Neutrophil (primary cell): ENCODE measurements at regions not wholly inside any gene's neighbourhood (a gene's known extent, or its start where the extent isn't known, plus 50 kb on each side); places are given as distances from the start of the nearest gene placed in this dataset.

Source experiments
- H3K27ac ChIP-seq: fragments of 200-600 bp; sonication (generic); 2 replicates; pipeline ENCODE4 v1.5.1; 2016; ENCODE audit warnings: mild to moderate bottlenecking, moderate library complexity
- H3K27me3 ChIP-seq: fragments of 200-600 bp; sonication (generic); 2 replicates; pipeline ENCODE4 v1.6.0; 2016; ENCODE audit warnings: mild to moderate bottlenecking
- H3K36me3 ChIP-seq: fragments of 200-600 bp; sonication (generic); 2 replicates; pipeline ENCODE4 v1.5.1; 2017
- H3K4me1 ChIP-seq, 2 experiments: fragments of 200-600 bp in 1 of 2; sonication (generic) in 1 of 2; 1 replicate in 1 of 2; 2 replicates in 1 of 2; pipeline versions ENCODE4 v1.5.1 to v1.6.1; 2013 to 2016; ENCODE audit warnings: low read depth in 1 of 2, low read length in 1 of 2, mild to moderate bottlenecking in 1 of 2, moderate library complexity in 1 of 2; ENCODE audit not compliant: control insufficient read depth in 1 of 2, insufficient read depth in 1 of 2
- H3K4me3 ChIP-seq, 2 experiments: fragments of 200-600 bp in 1 of 2; sonication (generic) in 1 of 2; 1 replicate in 1 of 2; 2 replicates in 1 of 2; pipeline ENCODE4 v1.5.1; 2013 to 2016; ENCODE audit warnings: low read depth in 1 of 2, low read length in 1 of 2, mild to moderate bottlenecking in 1 of 2, moderate library complexity in 1 of 2
- H3K9me3 ChIP-seq: fragments of 200-600 bp; sonication (generic); 2 replicates; pipeline ENCODE4 v1.5.1; 2016
- CTCF ChIP-seq: fragments of 200-600 bp; sonication (generic); IDR thresholded peaks from 2 replicates; pipeline ENCODE4 v1.5.1; 2016; ENCODE audit warnings: antibody characterized with exemption

- no peaks in the 10 kb centered on the region for H3K9me3 ChIP-seq
- H3K4me3 ChIP-seq: no peak overlapping the region
- H3K4me1 ChIP-seq: no peaks in the 10 kb centered on the region
- H3K27me3 ChIP-seq: no peaks in the 10 kb centered on the region
- H3K36me3 ChIP-seq: no peaks in the 10 kb centered on the region
- TF ChIP-seq CTCF: no peak
- H3K27ac ChIP-seq: no peak overlapping the region
Observed at GRCh38 chr9:85112933-85113418, 443.4 kb downstream of the NTRK2 start.

- H3K27me3 ChIP-seq: no peaks in the 10 kb centered on the region
- TF ChIP-seq CTCF: no peak
- no peaks in the 10 kb centered on the region for H3K36me3 ChIP-seq
- H3K4me3 ChIP-seq: no peak overlapping the region
- H3K4me1 ChIP-seq: no peaks in the 10 kb centered on the region
- H3K9me3 ChIP-seq: no peaks in the 10 kb centered on the region
- no peak overlapping the region for H3K27ac ChIP-seq
Observed at GRCh38 chr9:85112391-85112790, 442.9 kb downstream of the NTRK2 start.

- H3K4me3 ChIP-seq: no peak overlapping the region
- TF ChIP-seq CTCF: no peak
- H3K27ac ChIP-seq: no peak overlapping the region
- H3K4me1 ChIP-seq: no peaks in the 10 kb centered on the region
- H3K27me3 ChIP-seq: no peaks in the 10 kb centered on the region
- H3K36me3 ChIP-seq: no peaks in the 10 kb centered on the region
- H3K9me3 ChIP-seq: no peaks in the 10 kb centered on the region
Observed at GRCh38 chr9:85108746-85109145, 439.2 kb downstream of the NTRK2 start.

- no peaks in the 10 kb centered on the region for H3K4me1 ChIP-seq
- H3K27me3 ChIP-seq: no peaks in the 10 kb centered on the region
- no peaks in the 10 kb centered on the region for H3K9me3 ChIP-seq
- H3K4me3 ChIP-seq: no peak overlapping the region
- H3K27ac ChIP-seq: no peak overlapping the region
- H3K36me3 ChIP-seq: no peaks in the 10 kb centered on the region
- TF ChIP-seq CTCF: no peak
Observed at GRCh38 chr9:85108229-85108628, 438.7 kb downstream of the NTRK2 start.

GRCh38 chr9:85089188-85089969 lies 419.9 kb downstream of the NTRK2 start:
- H3K4me3 ChIP-seq: no peak overlapping the region
- H3K27me3 ChIP-seq: no peaks in the 10 kb centered on the region
- no peaks in the 10 kb centered on the region for H3K9me3 ChIP-seq
- no peaks in the 10 kb centered on the region for H3K36me3 ChIP-seq
- no peak overlapping the region for H3K27ac ChIP-seq
- H3K4me1 ChIP-seq: no peaks in the 10 kb centered on the region
- TF ChIP-seq CTCF: no peak
